ENCODE measurements at regions not wholly inside any gene's neighbourhood (a gene's known extent, or its start where the extent isn't known, plus 50 kb on each side); places are given as distances from the start of the nearest gene placed in this dataset.

DNA sequence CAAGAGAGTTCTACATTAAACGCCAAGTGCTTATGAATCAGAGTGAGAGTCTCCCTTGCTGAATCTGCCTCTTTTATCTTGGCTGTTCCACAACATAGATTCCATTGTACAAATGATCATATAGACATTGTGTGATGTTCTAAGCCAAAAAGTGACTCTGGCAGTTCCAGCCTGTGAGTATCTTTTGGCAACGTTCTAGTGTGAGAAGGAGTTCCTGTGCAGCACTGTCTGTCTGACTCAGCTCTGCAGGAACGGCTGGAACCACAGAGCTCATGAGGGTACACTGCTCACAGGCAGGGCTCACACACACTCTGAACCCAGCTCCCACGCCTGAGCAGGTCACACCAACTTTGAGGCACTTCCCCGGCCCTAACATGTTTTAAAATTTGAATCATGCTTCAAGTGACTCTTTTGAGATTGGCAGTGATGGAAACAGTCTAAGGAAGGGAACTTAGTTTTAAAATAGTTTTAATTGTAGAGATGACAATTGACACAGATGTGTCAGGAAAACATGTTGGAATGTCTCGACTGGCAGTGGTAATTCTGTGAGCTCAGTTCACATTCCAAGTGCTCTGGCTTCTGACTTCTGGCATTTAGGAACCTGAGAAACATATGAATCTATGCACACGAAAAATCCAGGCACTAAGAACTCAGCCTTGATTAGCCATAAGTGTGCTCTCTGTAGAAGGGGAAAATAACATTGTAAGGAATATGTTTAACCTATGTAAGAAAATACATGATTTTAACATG is 272.0 kb downstream of the UQCRFS1 start:
- intact Hi-C loops (cut with DNase I) = no loop called here
- Histone ChIP-seq H3K36me3 (no peaks in the 10 kb centered on the region), H3K9me3 (no peaks in the 10 kb centered on the region), H3K4me3 (no peak overlapping the region), H3K27ac (no peak overlapping the region), H3K4me1 (no peaks in the 10 kb centered on the region), H3K27me3 (no peaks in the 10 kb centered on the region)
- no peak for TF ChIP-seq CTCF (IDR thresholded peaks at IDR 0.05)
- DNase-seq (ENCODE audit: low spot score in 2 of 2) = no peak

DNA sequence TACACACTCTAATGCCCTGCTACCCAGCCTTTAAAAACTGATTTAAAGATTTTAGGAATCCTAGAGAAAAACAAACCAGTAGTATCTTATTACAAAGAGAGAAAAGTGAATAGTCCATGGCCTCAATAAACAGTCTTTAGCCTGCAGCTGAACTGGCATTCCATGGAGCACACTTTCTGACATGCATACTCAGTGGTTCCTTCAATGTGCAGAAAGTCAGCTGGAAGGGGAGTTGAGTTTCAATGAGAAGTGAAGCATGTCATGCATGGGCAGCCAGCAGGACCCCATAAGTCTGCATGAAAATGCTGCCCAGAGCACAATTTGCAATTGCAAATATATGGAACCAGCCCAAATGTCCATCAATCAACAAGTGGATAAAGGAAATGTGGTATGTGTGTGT is 273.7 kb downstream of the UQCRFS1 start:
- Histone ChIP-seq H3K9me3 (no peaks in the 10 kb centered on the region), H3K4me1 (no peaks in the 10 kb centered on the region), H3K27ac (no peak overlapping the region), H3K36me3 (no peaks in the 10 kb centered on the region), H3K4me3 (no peak overlapping the region), H3K27me3 (no peaks in the 10 kb centered on the region)
- intact Hi-C loops (cut with DNase I) = no loop called here
- no peak for DNase-seq (ENCODE audit: low spot score in 2 of 2)
- no peak for TF ChIP-seq CTCF (IDR thresholded peaks at IDR 0.05)

- H3K4me3 ChIP-seq = no peak overlapping the region
- intact Hi-C loops (cut with DNase I) = no loop called here
- no peak overlapping the region for H3K27ac ChIP-seq
- no peaks in the 10 kb centered on the region for H3K36me3 ChIP-seq
- TF ChIP-seq CTCF (IDR thresholded peaks at IDR 0.05) = no peak
- no peaks in the 10 kb centered on the region for H3K4me1 ChIP-seq
- no peaks in the 10 kb centered on the region for H3K27me3 ChIP-seq
- H3K9me3 ChIP-seq = no peaks in the 10 kb centered on the region
- no peak for DNase-seq (ENCODE audit: low spot score in 2 of 2)
Observed at GRCh38 chr19:28936001-28936400, 276.9 kb downstream of the UQCRFS1 start.

GRCh38 chr19:28934631-28935030 is 278.3 kb downstream of the UQCRFS1 start:
- no peaks in the 10 kb centered on the region for H3K27me3 ChIP-seq
- no peak overlapping the region for H3K27ac ChIP-seq
- H3K4me1 ChIP-seq = no peaks in the 10 kb centered on the region
- DNase-seq (ENCODE audit: low spot score in 2 of 2) = no peak
- H3K4me3 ChIP-seq = no peak overlapping the region
- no peaks in the 10 kb centered on the region for H3K9me3 ChIP-seq
- intact Hi-C loops (cut with DNase I) = no loop called here
- H3K36me3 ChIP-seq = no peaks in the 10 kb centered on the region
- no peak for TF ChIP-seq CTCF (IDR thresholded peaks at IDR 0.05)

DNA sequence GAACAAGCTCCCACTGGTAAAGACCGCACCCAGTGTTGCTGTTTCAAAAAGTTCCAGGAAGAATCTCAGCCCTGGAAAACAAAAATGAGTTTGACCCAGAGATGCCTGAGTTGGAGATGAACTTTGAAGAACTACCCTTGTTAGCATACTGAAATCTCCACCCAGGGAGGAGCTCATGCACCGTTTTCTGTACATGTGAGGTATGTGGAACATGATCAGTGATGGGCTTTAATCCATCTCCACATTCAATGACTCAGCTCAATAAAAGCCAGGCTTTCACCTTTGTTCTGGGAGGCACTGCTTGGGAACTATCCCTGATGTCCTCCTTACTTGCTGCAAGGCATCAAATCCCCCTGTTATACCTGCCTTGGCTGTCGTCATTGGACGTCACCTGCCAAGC is 279.9 kb downstream of the UQCRFS1 start:
- Histone ChIP-seq H3K27ac (no peak overlapping the region), H3K36me3 (no peaks in the 10 kb centered on the region), H3K27me3 (no peaks in the 10 kb centered on the region), H3K4me1 (no peaks in the 10 kb centered on the region), H3K9me3 (no peaks in the 10 kb centered on the region), H3K4me3 (no peak overlapping the region)
- intact Hi-C loops (cut with DNase I) = no loop called here
- TF ChIP-seq CTCF (IDR thresholded peaks at IDR 0.05) = no peak
- DNase-seq (ENCODE audit: low spot score in 2 of 2) = no peak

- Histone ChIP-seq H3K9me3 (no peaks in the 10 kb centered on the region), H3K27ac (no peak overlapping the region), H3K27me3 (no peaks in the 10 kb centered on the region), H3K4me3 (no peak overlapping the region), H3K36me3 (no peaks in the 10 kb centered on the region), H3K4me1 (no peaks in the 10 kb centered on the region)
- intact Hi-C loops (cut with DNase I) = no loop called here
- no peak for TF ChIP-seq CTCF (IDR thresholded peaks at IDR 0.05)
- no peak for DNase-seq (ENCODE audit: low spot score in 2 of 2)
Observed at GRCh38 chr19:28932446-28932845, 280.5 kb downstream of the UQCRFS1 start.
